ENCODE measurements at regions not wholly inside any gene's neighbourhood (a gene's known extent, or its start where the extent isn't known, plus 50 kb on each side); places are given as distances from the start of the nearest gene placed in this dataset.
A peak's percentile ranks its signal among the peaks of the same experiment; 100 is the strongest.

DNA sequence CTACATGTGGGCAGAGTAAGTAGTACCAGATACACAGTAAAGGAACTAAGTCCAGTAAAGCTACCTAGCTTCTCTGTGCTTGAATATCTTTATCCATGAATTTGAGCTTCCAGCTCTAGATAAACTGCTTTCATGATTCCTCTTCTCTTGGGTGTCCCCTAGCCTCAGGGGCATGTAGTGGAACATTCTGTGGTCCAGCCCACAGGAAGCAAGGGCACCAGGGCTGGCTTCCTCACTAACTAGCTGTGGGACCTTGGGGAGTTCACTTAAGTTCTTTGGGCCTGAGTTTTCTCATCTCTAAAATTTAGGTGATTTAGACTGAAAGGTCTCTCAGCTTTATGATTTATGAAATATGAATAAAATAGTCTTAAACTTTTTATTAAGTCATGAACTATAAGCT is 185.7 kb downstream of the KATNAL1 start:
- Histone ChIP-seq H3K27me3 (ENCODE audit: insufficient read depth, low read length, poor library complexity) (no peaks in the 10 kb centered on the region), H3K4me1 (ENCODE audit: insufficient read depth, low read length) (peaks cover 40% of the 10 kb centered on the region), H3K36me3 (ENCODE audit: insufficient read depth, low read length) (no peaks in the 10 kb centered on the region), H3K79me2 (ENCODE audit: insufficient read depth, low read length) (no peaks in the 10 kb centered on the region), H3K9me3 (ENCODE audit: insufficient read depth, low read length, severe bottlenecking) (no peaks in the 10 kb centered on the region), H3K4me2 (ENCODE audit: insufficient read depth, low read length) (no peak overlapping the region), H3K9ac (ENCODE audit: low read depth, low read length) (no peak overlapping the region), H4K20me1 (ENCODE audit: insufficient read depth, low read length) (no peaks in the 10 kb centered on the region), H3K4me3 (ENCODE audit: low read depth in 1 of 2, low read length in 2 of 2) (no peak overlapping the region), H2AFZ (ENCODE audit: low read depth, low read length) (no peak overlapping the region), H3K27ac (ENCODE audit: low read length) (0 out of 2 replicates have a peak overlapping the region, but pooled peaks have one; percentile 27)
- ATAC-seq (ENCODE audit: insufficient read depth, low read depth): no peak
- peak; percentile 31 for DNase-seq
- no peak for TF ChIP-seq EZH2 (IDR thresholded peaks at IDR 0.05; ENCODE audit: borderline replicate concordance, low read depth, low read length, severe bottlenecking)
- TF ChIP-seq, protein P1, sequence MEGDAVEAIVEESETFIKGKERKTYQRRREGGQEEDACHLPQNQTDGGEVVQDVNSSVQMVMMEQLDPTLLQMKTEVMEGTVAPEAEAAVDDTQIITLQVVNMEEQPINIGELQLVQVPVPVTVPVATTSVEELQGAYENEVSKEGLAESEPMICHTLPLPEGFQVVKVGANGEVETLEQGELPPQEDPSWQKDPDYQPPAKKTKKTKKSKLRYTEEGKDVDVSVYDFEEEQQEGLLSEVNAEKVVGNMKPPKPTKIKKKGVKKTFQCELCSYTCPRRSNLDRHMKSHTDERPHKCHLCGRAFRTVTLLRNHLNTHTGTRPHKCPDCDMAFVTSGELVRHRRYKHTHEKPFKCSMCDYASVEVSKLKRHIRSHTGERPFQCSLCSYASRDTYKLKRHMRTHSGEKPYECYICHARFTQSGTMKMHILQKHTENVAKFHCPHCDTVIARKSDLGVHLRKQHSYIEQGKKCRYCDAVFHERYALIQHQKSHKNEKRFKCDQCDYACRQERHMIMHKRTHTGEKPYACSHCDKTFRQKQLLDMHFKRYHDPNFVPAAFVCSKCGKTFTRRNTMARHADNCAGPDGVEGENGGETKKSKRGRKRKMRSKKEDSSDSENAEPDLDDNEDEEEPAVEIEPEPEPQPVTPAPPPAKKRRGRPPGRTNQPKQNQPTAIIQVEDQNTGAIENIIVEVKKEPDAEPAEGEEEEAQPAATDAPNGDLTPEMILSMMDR (IDR thresholded peaks at IDR 0.05; ENCODE audit: borderline replicate concordance, extremely low read depth, low read length, poor library complexity, severe bottlenecking): no peak

DNA sequence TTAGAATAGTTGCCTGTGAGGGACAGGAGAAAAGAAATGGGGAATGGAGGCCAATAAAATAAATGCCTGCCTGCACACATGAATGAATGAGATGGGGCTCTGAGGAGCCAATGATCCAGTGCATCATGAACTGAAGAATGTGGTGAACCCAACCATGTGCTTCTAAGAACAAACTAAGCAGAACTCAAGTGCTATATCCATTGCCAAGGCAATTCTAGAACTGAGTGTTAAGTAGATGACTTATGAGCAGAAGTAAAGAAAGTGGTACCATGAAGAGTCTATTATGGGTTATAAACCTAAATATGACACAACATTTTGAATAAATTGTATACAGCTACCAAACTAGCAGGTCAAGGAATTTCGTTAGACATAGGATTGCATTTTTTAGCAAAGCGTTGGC is 186.1 kb downstream of the KATNAL1 start:
- Histone ChIP-seq H3K9me3 (ENCODE audit: insufficient read depth, low read length, severe bottlenecking) (no peaks in the 10 kb centered on the region), H3K79me2 (ENCODE audit: insufficient read depth, low read length) (no peaks in the 10 kb centered on the region), H3K4me2 (ENCODE audit: insufficient read depth, low read length) (no peak overlapping the region), H3K36me3 (ENCODE audit: insufficient read depth, low read length) (no peaks in the 10 kb centered on the region), H3K27me3 (ENCODE audit: insufficient read depth, low read length, poor library complexity) (no peaks in the 10 kb centered on the region), H3K4me3 (ENCODE audit: low read depth in 1 of 2, low read length in 2 of 2) (no peak overlapping the region), H3K4me1 (ENCODE audit: insufficient read depth, low read length) (peaks cover 40% of the 10 kb centered on the region), H3K27ac (ENCODE audit: low read length) (no peak overlapping the region), H3K9ac (ENCODE audit: low read depth, low read length) (no peak overlapping the region), H2AFZ (ENCODE audit: low read depth, low read length) (no peak overlapping the region), H4K20me1 (ENCODE audit: insufficient read depth, low read length) (no peaks in the 10 kb centered on the region)
- DNase-seq (no peak), ATAC-seq (ENCODE audit: insufficient read depth, low read depth) (no peak)
- no peak for TF ChIP-seq EZH2 (IDR thresholded peaks at IDR 0.05; ENCODE audit: borderline replicate concordance, low read depth, low read length, severe bottlenecking)
- TF ChIP-seq, protein P1 (IDR thresholded peaks at IDR 0.05; ENCODE audit: borderline replicate concordance, extremely low read depth, low read length, poor library complexity, severe bottlenecking): no peak

DNA sequence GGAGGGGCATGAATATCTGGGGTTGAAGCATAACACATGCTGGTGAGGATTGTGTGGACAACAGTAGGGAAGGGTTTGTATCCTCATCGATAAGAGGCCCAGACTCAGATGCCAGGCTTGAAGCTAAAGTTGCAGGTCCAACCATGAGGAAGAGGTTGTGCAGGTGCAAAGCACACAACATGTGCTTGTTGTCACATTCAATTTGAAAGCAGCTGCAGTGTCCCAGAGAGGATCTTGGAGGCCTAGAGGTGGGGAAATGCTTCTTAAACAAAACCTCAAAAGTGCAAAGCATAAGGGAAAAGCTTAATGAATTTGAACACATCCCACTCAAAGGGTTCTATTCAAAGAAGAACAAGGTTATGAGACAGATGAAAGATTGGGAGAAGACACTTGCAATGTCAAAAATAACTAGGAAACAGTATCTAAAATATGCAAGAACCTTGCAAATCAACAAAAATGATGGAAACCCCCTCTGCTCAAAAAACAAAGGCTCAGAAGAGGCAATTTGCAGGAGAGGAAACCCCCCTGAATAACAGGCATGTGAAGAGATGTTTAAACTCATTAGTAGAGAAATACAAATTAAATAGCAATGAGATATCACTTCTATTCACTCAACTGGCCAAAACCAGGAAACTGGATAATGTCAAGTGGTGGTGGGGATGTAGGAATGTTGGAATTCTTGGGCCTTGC is 187.1 kb downstream of the KATNAL1 start:
- Histone ChIP-seq H3K79me2 (ENCODE audit: insufficient read depth, low read length) (no peaks in the 10 kb centered on the region), H3K4me3 (ENCODE audit: low read depth in 1 of 2, low read length in 2 of 2) (peak overlapping the region in 1 of 2 experiments; percentile 26; a peak in 2 of 4 replicates), H3K9me3 (ENCODE audit: insufficient read depth, low read length, severe bottlenecking) (no peaks in the 10 kb centered on the region), H3K4me2 (ENCODE audit: insufficient read depth, low read length) (peak overlapping the region; percentile 60), H3K27ac (ENCODE audit: low read length) (peak overlapping the region; percentile 77), H4K20me1 (ENCODE audit: insufficient read depth, low read length) (no peaks in the 10 kb centered on the region), H2AFZ (ENCODE audit: low read depth, low read length) (peak overlapping the region; percentile 70; the same call in 1 of the 2 replicates), H3K9ac (ENCODE audit: low read depth, low read length) (peak overlapping the region; percentile 38), H3K4me1 (ENCODE audit: insufficient read depth, low read length) (peaks cover 46% of the 10 kb centered on the region), H3K36me3 (ENCODE audit: insufficient read depth, low read length) (no peaks in the 10 kb centered on the region), H3K27me3 (ENCODE audit: insufficient read depth, low read length, poor library complexity) (no peaks in the 10 kb centered on the region)
- DNase-seq (peak; percentile 51), ATAC-seq (ENCODE audit: insufficient read depth, low read depth) (peak; percentile 55)
- TF ChIP-seq, protein P1 (IDR thresholded peaks at IDR 0.05; ENCODE audit: borderline replicate concordance, extremely low read depth, low read length, poor library complexity, severe bottlenecking): no peak
- no peak for TF ChIP-seq EZH2 (IDR thresholded peaks at IDR 0.05; ENCODE audit: borderline replicate concordance, low read depth, low read length, severe bottlenecking)
